IMR-90 (cell line): ENCODE measurements at regions not wholly inside any gene's neighbourhood (a gene's known extent, or its start where the extent isn't known, plus 50 kb on each side); places are given as distances from the start of the nearest gene placed in this dataset.

Experiments
- ATAC-seq: fragments of 200-7000 bp; cut with Tn5 transposase; 2 replicates; pipeline ENCODE4 v1.9.1; 2020; ENCODE audit warnings: low read depth, mild to moderate bottlenecking, moderate library complexity
- BruUV-seq: library from RNA; stranded (reverse); fragments of 400-500 nt; replicated peaks from 2 replicates; lab custom pipeline; 2021; lab: Mats Ljungman, UMichigan
- CTCF ChIA-PET: fragments of 300-600 bp; formaldehyde crosslinking; extraction: SDS; loops from one replicate; lab custom pipeline; 2021; ENCODE audit warnings: antibody characterized with exemption; lab: Yijun Ruan, JAX
- POLR2A ChIA-PET: fragments of 300-600 bp; sonication (Branson Sonifier 250); formaldehyde crosslinking; loops from one replicate; lab custom pipeline; 2022; ENCODE audit warnings: antibody characterized with exemption; ENCODE audit not compliant: unreplicated experiment; lab: Charles Lee
- DNase-seq: peaks from one replicate; pipeline ENCODE4 v3.0.0; 2013
- H2AFZ ChIP-seq: replicated peaks from 2 replicates; pipeline ENCODE3; 2013; ENCODE audit warnings: low read length, mild to moderate bottlenecking; ENCODE audit not compliant: poor library complexity
- H2AK5ac ChIP-seq: 2 replicates; pipeline ENCODE4 v1.6.1; 2013; ENCODE audit warnings: low read depth, low read length, inconsistent platforms
- H2AK9ac ChIP-seq: replicated peaks from 2 replicates; pipeline ENCODE3; 2013; ENCODE audit warnings: mild to moderate bottlenecking, low read depth, low read length, moderate library complexity; ENCODE audit not compliant: poor library complexity
- H2BK120ac ChIP-seq: 2 replicates; pipeline ENCODE4 v1.6.1; 2013; ENCODE audit warnings: low read depth, low read length, inconsistent platforms
- H2BK15ac ChIP-seq: 3 replicates; pipeline ENCODE4 v1.6.1; 2013; ENCODE audit warnings: low read depth, low read length, inconsistent platforms
- H2BK20ac ChIP-seq: 2 replicates; pipeline ENCODE4 v1.6.1; 2013; ENCODE audit warnings: low read depth, mild to moderate bottlenecking, inconsistent platforms, low read length, moderate library complexity
- H2BK5ac ChIP-seq: 2 replicates; pipeline ENCODE4 v1.6.1; 2013; ENCODE audit warnings: mild to moderate bottlenecking, low read depth, low read length, inconsistent platforms; ENCODE audit not compliant: poor library complexity, severe bottlenecking
- H3K14ac ChIP-seq: replicated peaks from 2 replicates; pipeline ENCODE4 v1.6.1; 2013; ENCODE audit warnings: low read depth, low read length, inconsistent platforms
- H3K18ac ChIP-seq: 2 replicates; pipeline ENCODE4 v1.6.1; 2013; ENCODE audit warnings: low read depth, low read length, control low read depth
- H3K23ac ChIP-seq: 2 replicates; pipeline ENCODE4 v1.6.1; 2013; ENCODE audit warnings: low read depth, low read length, inconsistent platforms
- H3K27ac ChIP-seq: 2 replicates; pipeline ENCODE4 v1.5.1; 2013; ENCODE audit warnings: mild to moderate bottlenecking, control low read depth, low read length; ENCODE audit not compliant: insufficient read depth
- H3K27me3 ChIP-seq: 2 replicates; pipeline ENCODE4 v1.6.1; 2013; ENCODE audit warnings: low read length; ENCODE audit not compliant: control insufficient read depth, insufficient read depth
- H3K36me3 ChIP-seq: 2 replicates; pipeline ENCODE4 v1.6.1; 2013; ENCODE audit warnings: low read length, mixed read lengths; ENCODE audit not compliant: control insufficient read depth, insufficient read depth
- H3K4ac ChIP-seq: 2 replicates; pipeline ENCODE4 v1.6.1; 2013; ENCODE audit warnings: low read depth, low read length, inconsistent platforms
- H3K4me1 ChIP-seq: 2 replicates; pipeline ENCODE4 v1.6.1; 2013; ENCODE audit warnings: low read length, mixed read lengths; ENCODE audit not compliant: control insufficient read depth, insufficient read depth
- H3K4me2 ChIP-seq: 2 replicates; pipeline ENCODE4 v1.6.1; 2013; ENCODE audit warnings: low read depth, mild to moderate bottlenecking, control low read depth, low read length, moderate library complexity
- H3K4me3 ChIP-seq: 2 replicates; pipeline ENCODE4 v1.5.1; 2013; ENCODE audit warnings: low read depth, mild to moderate bottlenecking, control low read depth, low read length, moderate library complexity; ENCODE audit not compliant: insufficient read depth
- H3K56ac ChIP-seq: 2 replicates; pipeline ENCODE4 v1.6.1; 2013; ENCODE audit warnings: low read length, inconsistent platforms; ENCODE audit not compliant: insufficient read depth; ENCODE audit errors: extremely low read depth
- H3K79me1 ChIP-seq, 2 experiments: 2 replicates each; pipeline ENCODE4 v1.6.1; 2013; ENCODE audit warnings: low read length in 2 of 2, inconsistent platforms in 1 of 2, low read depth in 1 of 2
- H3K9ac ChIP-seq: 2 replicates; pipeline ENCODE4 v1.6.1; 2013; ENCODE audit warnings: low read depth, low read length, control low read depth
- H3K9me1 ChIP-seq: 2 replicates; pipeline ENCODE4 v1.6.1; 2013; ENCODE audit warnings: low read length, inconsistent platforms; ENCODE audit not compliant: insufficient read depth
- H3K9me3 ChIP-seq: 2 replicates; pipeline ENCODE4 v1.6.1; 2013; ENCODE audit warnings: low read length; ENCODE audit not compliant: control insufficient read depth, insufficient read depth
- H4K20me1 ChIP-seq: 2 replicates; pipeline ENCODE4 v1.6.1; 2013; ENCODE audit warnings: low read length, inconsistent platforms; ENCODE audit not compliant: insufficient read depth
- H4K5ac ChIP-seq: 2 replicates; pipeline ENCODE4 v1.6.1; 2013; ENCODE audit warnings: mild to moderate bottlenecking, low read depth, low read length, control low read depth
- H4K8ac ChIP-seq, 2 experiments: 2 replicates each; pipeline ENCODE4 v1.6.1; 2013; ENCODE audit warnings: low read depth in 2 of 2, low read length in 2 of 2, control low read depth in 1 of 2, inconsistent platforms in 1 of 2
- H4K91ac ChIP-seq: 2 replicates; pipeline ENCODE4 v1.6.1; 2013; ENCODE audit warnings: low read depth, low read length, inconsistent platforms; ENCODE audit not compliant: insufficient read depth
- BHLHE40 ChIP-seq: fragments of 150-350 bp; IDR thresholded peaks from 2 replicates; pipeline ENCODE4 v1.6.1; 2016; ENCODE audit warnings: mild to moderate bottlenecking, low read depth, low read length
- CEBPB ChIP-seq: IDR thresholded peaks from 2 replicates; pipeline ENCODE4 v1.6.1; 2012; ENCODE audit warnings: low read depth, low read length, improper control_type of control experiment
- CHD1 ChIP-seq: IDR thresholded peaks from 2 replicates; pipeline ENCODE4 v1.6.1; 2012; ENCODE audit warnings: low read depth, low read length, improper control_type of control experiment
- FOS ChIP-seq: fragments of 150-350 bp; IDR thresholded peaks from 2 replicates; pipeline ENCODE4 v1.6.1; 2016; ENCODE audit warnings: low read depth, low read length
- MAFK ChIP-seq: IDR thresholded peaks from 2 replicates; pipeline ENCODE4 v1.6.1; 2012; ENCODE audit warnings: low read depth, low read length, improper control_type of control experiment
- NFE2L2 ChIP-seq: fragments of 150-350 bp; IDR thresholded peaks from 2 replicates; pipeline ENCODE4 v1.6.1; 2016; ENCODE audit warnings: low read depth, mild to moderate bottlenecking, low read length
- RAD21 ChIP-seq: IDR thresholded peaks from 2 replicates; pipeline ENCODE4 v1.6.1; 2012; ENCODE audit warnings: low read length, improper control_type of control experiment
- WGBS, 2 experiments: methylation state at CpG; one replicate each; pipeline versions ENCODE4 v1.1.5 to v1.1.7; 2013; ENCODE audit warnings: missing lambda C conversion rate in 2 of 2; ENCODE audit not compliant: insufficient read length in 1 of 2; ENCODE audit errors: extremely low coverage in 2 of 2; 5-methylcytosine and 5-hydroxymethylcytosine counted together
- dilution Hi-C: fragments of 300-500 bp; cut with HindIII; formaldehyde crosslinking; loops from one replicate; pipeline ENCODE4 v1.14.3; 2018; ENCODE audit warnings: low sequenced_read_pairs; ENCODE audit not compliant: unreplicated experiment
- in situ Hi-C: fragments of 300-500 bp; cut with MboI; formaldehyde crosslinking; loops from 3 replicates; pipeline ENCODE4 v1.14.3; 2019; ENCODE audit warnings: low sequenced_read_pairs, inconsistent platforms, mixed read lengths
- intact Hi-C: fragments of 100-400 bp; cut with micrococcal nuclease; formaldehyde crosslinking; loops from 2 replicates; pipeline ENCODE4 v1.10.0; 2022
- TF ChIP-seq, protein P1 (sequence below): conservative IDR thresholded peaks from 2 replicates; pipeline ENCODE4 v1.5.1; 2012; ENCODE audit warnings: mild to moderate bottlenecking, low read depth, low read length, improper control_type of control experiment

DNA sequence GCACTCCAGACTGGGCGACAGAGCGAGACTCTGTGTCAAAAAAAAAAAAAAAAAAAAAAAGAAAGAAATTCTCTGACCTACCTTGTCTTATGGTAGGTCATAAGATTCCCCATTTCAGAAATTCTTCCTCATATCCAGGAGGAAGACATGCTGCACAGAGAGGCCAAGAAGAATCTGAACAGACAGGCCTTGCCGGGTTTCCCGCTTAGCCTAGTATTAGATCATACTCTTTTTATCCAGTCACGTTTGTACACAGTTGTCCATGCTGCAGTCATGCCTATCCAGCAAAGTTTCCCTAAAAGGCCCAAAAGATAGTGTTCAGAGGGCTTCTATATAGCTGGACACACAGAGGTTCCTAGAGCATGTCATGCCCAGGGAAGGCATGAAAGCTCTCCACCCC, 93.6 kb upstream of the CHODL start:
- CTCF ChIA-PET = no interaction called here
- no peak overlapping the region for H4K8ac ChIP-seq
- ATAC-seq = no peak

More for the DNA sequence above, 93.6 kb upstream of the CHODL start:
- intact Hi-C loops = no loop called here
- Histone ChIP-seq H2AK5ac (no peak overlapping the region), H3K9ac (no peak overlapping the region), H3K56ac (no peak overlapping the region), H3K9me3 (peaks cover 7% of the 10 kb centered on the region), H2BK5ac (no peak overlapping the region), H4K91ac (no peak overlapping the region), H3K27me3 (no peaks in the 10 kb centered on the region), H2AFZ (no peak overlapping the region), H3K4me2 (no peak overlapping the region), H3K27ac (no peak overlapping the region), H2BK15ac (no peak overlapping the region), H3K18ac (no peak overlapping the region), H3K79me1 (no peaks in the 10 kb centered on the region), H3K4me1 (no peaks in the 10 kb centered on the region), H3K4me3 (no peak overlapping the region), H2BK120ac (no peak overlapping the region), H4K5ac (no peak overlapping the region), H3K36me3 (no peaks in the 10 kb centered on the region), H2AK9ac (no peak overlapping the region), H3K23ac (no peak overlapping the region), H3K4ac (no peak overlapping the region), H3K9me1 (no peaks in the 10 kb centered on the region), H3K14ac (no peak overlapping the region), H4K20me1 (no peaks in the 10 kb centered on the region), H2BK20ac (no peak overlapping the region)
- no TSS peak for BruUV-seq
- no peak for DNase-seq
- WGBS, 2 experiments = no CpG with 5 or more reads among the region's 5 CpGs
- TF ChIP-seq CHD1 = no peak
- no peak for TF ChIP-seq CEBPB
- TF ChIP-seq FOS = no peak
- TF ChIP-seq NFE2L2 = no peak
- no peak for TF ChIP-seq MAFK
- TF ChIP-seq RAD21 = no peak
- no peak for TF ChIP-seq BHLHE40
- TF ChIP-seq, protein P1, sequence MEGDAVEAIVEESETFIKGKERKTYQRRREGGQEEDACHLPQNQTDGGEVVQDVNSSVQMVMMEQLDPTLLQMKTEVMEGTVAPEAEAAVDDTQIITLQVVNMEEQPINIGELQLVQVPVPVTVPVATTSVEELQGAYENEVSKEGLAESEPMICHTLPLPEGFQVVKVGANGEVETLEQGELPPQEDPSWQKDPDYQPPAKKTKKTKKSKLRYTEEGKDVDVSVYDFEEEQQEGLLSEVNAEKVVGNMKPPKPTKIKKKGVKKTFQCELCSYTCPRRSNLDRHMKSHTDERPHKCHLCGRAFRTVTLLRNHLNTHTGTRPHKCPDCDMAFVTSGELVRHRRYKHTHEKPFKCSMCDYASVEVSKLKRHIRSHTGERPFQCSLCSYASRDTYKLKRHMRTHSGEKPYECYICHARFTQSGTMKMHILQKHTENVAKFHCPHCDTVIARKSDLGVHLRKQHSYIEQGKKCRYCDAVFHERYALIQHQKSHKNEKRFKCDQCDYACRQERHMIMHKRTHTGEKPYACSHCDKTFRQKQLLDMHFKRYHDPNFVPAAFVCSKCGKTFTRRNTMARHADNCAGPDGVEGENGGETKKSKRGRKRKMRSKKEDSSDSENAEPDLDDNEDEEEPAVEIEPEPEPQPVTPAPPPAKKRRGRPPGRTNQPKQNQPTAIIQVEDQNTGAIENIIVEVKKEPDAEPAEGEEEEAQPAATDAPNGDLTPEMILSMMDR = no peak
- dilution Hi-C loops = no loop called here
- POLR2A ChIA-PET = no interaction called here
- in situ Hi-C loops = no loop called here
